ENCODE measurements at regions not wholly inside any gene's neighbourhood (a gene's known extent, or its start where the extent isn't known, plus 50 kb on each side); places are given as distances from the start of the nearest gene placed in this dataset.

DNA sequence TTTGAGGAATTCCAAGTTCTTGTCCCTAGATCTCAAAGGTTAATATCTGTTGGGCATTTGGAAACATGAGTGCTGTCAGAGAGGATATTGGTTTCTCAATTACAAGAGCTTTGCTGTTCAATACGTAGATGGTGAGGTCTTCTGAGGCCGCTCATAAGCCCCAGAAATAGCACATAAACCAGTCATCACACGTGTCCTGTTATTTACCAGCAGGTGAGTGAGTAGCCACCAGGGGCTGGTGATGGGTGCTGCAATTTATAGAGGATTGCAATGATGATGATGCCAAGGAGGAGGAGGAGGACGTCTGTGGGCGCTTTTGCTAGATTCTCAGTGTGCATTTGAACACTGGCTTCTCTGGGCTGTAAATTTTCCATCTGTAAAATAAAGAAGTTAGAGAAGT lies 89.0 kb downstream of the SALL1 start:
- Histone ChIP-seq H3K36me3 (ENCODE audit: control insufficient read depth, insufficient read depth, low read length) (no peaks in the 10 kb centered on the region), H3K27me3 (replicated peaks; ENCODE audit: control insufficient read depth, insufficient read depth, low read length) (no peaks in the 10 kb centered on the region; the same call in none of the 2 replicates), H3K4me3 (replicated peaks; ENCODE audit: low read depth, low read length) (no peak overlapping the region)
- TF ChIP-seq, protein P1, sequence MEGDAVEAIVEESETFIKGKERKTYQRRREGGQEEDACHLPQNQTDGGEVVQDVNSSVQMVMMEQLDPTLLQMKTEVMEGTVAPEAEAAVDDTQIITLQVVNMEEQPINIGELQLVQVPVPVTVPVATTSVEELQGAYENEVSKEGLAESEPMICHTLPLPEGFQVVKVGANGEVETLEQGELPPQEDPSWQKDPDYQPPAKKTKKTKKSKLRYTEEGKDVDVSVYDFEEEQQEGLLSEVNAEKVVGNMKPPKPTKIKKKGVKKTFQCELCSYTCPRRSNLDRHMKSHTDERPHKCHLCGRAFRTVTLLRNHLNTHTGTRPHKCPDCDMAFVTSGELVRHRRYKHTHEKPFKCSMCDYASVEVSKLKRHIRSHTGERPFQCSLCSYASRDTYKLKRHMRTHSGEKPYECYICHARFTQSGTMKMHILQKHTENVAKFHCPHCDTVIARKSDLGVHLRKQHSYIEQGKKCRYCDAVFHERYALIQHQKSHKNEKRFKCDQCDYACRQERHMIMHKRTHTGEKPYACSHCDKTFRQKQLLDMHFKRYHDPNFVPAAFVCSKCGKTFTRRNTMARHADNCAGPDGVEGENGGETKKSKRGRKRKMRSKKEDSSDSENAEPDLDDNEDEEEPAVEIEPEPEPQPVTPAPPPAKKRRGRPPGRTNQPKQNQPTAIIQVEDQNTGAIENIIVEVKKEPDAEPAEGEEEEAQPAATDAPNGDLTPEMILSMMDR (IDR thresholded peaks at IDR 0.05; ENCODE audit: insufficient read depth, low read length, poor library complexity, severe bottlenecking) = no peak
- DNase-seq (ENCODE audit: extremely low read depth, insufficient read length) = no peak

DNA sequence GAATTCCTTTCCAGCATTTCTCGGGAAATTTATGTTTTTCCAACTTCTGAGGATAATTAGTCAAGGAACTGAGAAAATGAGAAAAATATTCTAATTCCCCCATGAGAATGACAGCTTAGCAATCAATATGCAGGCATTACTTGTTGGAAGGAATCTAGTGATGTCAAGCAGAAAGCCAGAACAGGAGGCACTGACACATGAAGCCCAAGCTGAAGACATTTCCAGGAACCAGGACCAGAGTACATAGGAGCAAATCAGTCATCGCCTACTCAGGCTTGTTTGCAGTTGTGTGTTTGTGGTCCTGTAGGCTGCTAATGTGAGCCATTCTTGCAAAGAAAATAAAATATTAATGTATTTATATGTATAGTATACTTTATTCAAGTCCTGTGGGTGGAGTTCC lies 89.7 kb downstream of the SALL1 start:
- Histone ChIP-seq H3K4me3 (replicated peaks; ENCODE audit: low read depth, low read length) (no peak overlapping the region), H3K36me3 (ENCODE audit: control insufficient read depth, insufficient read depth, low read length) (no peaks in the 10 kb centered on the region), H3K27me3 (replicated peaks; ENCODE audit: control insufficient read depth, insufficient read depth, low read length) (no peaks in the 10 kb centered on the region; the same call in none of the 2 replicates)
- DNase-seq (ENCODE audit: extremely low read depth, insufficient read length) = no peak
- TF ChIP-seq, protein P1 (IDR thresholded peaks at IDR 0.05; ENCODE audit: insufficient read depth, low read length, poor library complexity, severe bottlenecking) = no peak

DNA sequence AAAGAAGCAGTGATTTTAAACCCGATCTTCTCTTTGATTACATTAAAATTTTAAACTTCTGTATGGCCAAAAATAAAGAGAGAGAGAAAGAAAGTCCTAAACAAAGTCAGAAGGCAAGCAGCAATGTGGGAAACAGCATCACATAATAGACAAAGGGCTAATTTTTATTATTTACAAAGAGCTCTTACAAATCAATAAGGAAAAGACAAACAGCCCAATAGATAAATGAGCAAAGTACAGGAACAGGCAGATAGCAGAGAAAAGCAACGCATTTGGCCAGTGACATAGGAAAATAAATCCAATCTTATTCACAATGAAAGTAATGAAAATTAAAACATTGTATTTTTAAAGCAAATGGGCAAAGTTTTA lies 93.1 kb downstream of the SALL1 start:
- TF ChIP-seq, protein P1 (IDR thresholded peaks at IDR 0.05; ENCODE audit: insufficient read depth, low read length, poor library complexity, severe bottlenecking) = no peak
- peaks cover 2% of the 10 kb centered on the region for H3K27me3 ChIP-seq (replicated peaks; ENCODE audit: control insufficient read depth, insufficient read depth, low read length)
- no peak for DNase-seq (ENCODE audit: extremely low read depth, insufficient read length)
- H3K36me3 ChIP-seq (ENCODE audit: control insufficient read depth, insufficient read depth, low read length) = no peaks in the 10 kb centered on the region
- H3K4me3 ChIP-seq (replicated peaks; ENCODE audit: low read depth, low read length) = no peak overlapping the region

DNA sequence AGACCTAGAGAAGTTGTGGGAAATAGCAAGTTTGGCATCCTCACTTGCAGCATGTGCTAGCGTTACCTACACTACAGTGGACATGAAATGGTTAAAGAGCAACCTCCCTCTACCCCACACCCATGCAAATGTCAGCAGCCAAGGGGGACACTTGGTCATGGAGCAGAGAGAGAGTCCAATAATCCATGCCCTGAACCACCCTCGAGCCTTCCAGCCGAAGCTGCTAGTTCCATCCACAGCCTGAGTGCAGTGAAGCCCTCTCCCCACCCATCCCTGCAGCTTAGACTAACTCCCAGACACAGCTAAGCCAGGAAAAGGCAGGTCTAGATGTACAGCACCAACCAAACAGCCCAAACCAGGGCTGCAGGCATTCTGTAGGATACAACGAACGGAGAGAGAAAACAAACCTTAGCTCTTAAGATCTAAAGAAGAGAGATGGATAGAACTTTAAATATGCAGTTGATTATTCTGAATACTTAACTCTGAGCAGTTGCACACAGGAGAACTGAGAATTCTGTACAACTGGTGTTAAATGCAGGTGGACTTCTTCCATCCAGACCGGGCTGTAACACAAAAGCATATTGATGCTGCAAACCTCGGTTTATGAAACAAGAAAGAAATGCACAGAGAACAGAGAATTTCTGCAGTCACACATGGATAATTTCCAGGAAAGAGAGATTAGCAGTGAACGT lies 93.8 kb downstream of the SALL1 start:
- DNase-seq (ENCODE audit: extremely low read depth, insufficient read length) = no peak
- Histone ChIP-seq H3K27me3 (replicated peaks; ENCODE audit: control insufficient read depth, insufficient read depth, low read length) (peaks cover 2% of the 10 kb centered on the region), H3K4me3 (replicated peaks; ENCODE audit: low read depth, low read length) (no peak overlapping the region), H3K36me3 (ENCODE audit: control insufficient read depth, insufficient read depth, low read length) (no peaks in the 10 kb centered on the region)
- TF ChIP-seq, protein P1 (IDR thresholded peaks at IDR 0.05; ENCODE audit: insufficient read depth, low read length, poor library complexity, severe bottlenecking) = no peak

DNA sequence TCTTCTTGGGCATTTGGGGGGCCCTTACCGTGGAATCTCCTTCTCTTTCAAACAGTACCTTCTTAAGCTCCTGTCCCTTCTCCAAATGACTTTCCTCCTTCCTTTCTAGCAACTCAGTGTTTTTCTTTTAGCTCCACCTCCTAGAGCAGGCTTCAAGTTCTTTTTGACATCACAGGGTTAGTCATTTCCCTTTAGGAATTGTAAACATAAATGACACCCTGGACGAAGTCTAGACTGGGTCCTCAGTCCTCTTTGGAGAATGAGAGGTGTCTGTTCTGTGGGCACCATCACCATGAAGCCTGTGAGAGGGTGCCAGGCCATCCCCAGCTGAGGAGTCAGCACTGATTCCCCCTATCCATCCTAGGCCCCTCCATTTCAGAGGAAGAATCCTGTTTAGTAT lies 94.7 kb downstream of the SALL1 start:
- DNase-seq (ENCODE audit: extremely low read depth, insufficient read length) = no peak
- no peaks in the 10 kb centered on the region for H3K36me3 ChIP-seq (ENCODE audit: control insufficient read depth, insufficient read depth, low read length)
- peaks cover 2% of the 10 kb centered on the region for H3K27me3 ChIP-seq (replicated peaks; ENCODE audit: control insufficient read depth, insufficient read depth, low read length)
- TF ChIP-seq, protein P1 (IDR thresholded peaks at IDR 0.05; ENCODE audit: insufficient read depth, low read length, poor library complexity, severe bottlenecking) = no peak
- no peak overlapping the region for H3K4me3 ChIP-seq (replicated peaks; ENCODE audit: low read depth, low read length)

DNA sequence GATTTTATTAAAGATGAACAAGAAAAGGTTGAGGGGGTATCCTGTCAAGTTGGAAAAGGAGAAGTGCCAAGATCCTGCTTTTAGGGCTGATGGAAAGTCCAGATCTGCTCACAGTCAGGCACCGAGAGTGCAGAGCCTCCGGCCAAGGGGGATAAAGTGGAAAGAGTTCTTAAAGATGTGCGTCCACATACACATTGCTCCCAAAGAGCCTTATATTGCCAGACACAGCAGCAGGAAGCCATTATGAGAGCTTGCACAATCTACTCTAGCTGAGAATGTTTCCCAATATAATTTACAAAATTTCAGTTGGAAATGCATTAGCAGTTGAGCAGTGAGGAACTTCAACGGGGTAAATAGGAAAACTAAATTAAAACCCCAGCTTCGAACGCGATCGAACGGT lies 95.6 kb downstream of the SALL1 start:
- Histone ChIP-seq H3K27me3 (replicated peaks; ENCODE audit: control insufficient read depth, insufficient read depth, low read length) (peaks cover 2% of the 10 kb centered on the region), H3K36me3 (ENCODE audit: control insufficient read depth, insufficient read depth, low read length) (no peaks in the 10 kb centered on the region), H3K4me3 (replicated peaks; ENCODE audit: low read depth, low read length) (no peak overlapping the region)
- no peak for DNase-seq (ENCODE audit: extremely low read depth, insufficient read length)
- TF ChIP-seq, protein P1 (IDR thresholded peaks at IDR 0.05; ENCODE audit: insufficient read depth, low read length, poor library complexity, severe bottlenecking) = no peak

All from GM06990 (cell line).